IMR-90 (cell line): ENCODE measurements at regions not wholly inside any gene's neighbourhood (a gene's known extent, or its start where the extent isn't known, plus 50 kb on each side); places are given as distances from the start of the nearest gene placed in this dataset.

Experiments
- ATAC-seq: fragments of 200-7000 bp; cut with Tn5 transposase; 2 replicates; pipeline ENCODE4 v1.9.1; 2020; ENCODE audit warnings: low read depth, mild to moderate bottlenecking, moderate library complexity
- BruUV-seq: library from RNA; stranded (reverse); fragments of 400-500 nt; replicated peaks from 2 replicates; lab custom pipeline; 2021; lab: Mats Ljungman, UMichigan
- CTCF ChIA-PET: fragments of 300-600 bp; formaldehyde crosslinking; extraction: SDS; loops from one replicate; lab custom pipeline; 2021; ENCODE audit warnings: antibody characterized with exemption; lab: Yijun Ruan, JAX
- POLR2A ChIA-PET: fragments of 300-600 bp; sonication (Branson Sonifier 250); formaldehyde crosslinking; loops from one replicate; lab custom pipeline; 2022; ENCODE audit warnings: antibody characterized with exemption; ENCODE audit not compliant: unreplicated experiment; lab: Charles Lee
- DNase-seq: peaks from one replicate; pipeline ENCODE4 v3.0.0; 2013
- H2AFZ ChIP-seq: replicated peaks from 2 replicates; pipeline ENCODE3; 2013; ENCODE audit warnings: low read length, mild to moderate bottlenecking; ENCODE audit not compliant: poor library complexity
- H2AK5ac ChIP-seq: 2 replicates; pipeline ENCODE4 v1.6.1; 2013; ENCODE audit warnings: low read depth, low read length, inconsistent platforms
- H2AK9ac ChIP-seq: replicated peaks from 2 replicates; pipeline ENCODE3; 2013; ENCODE audit warnings: mild to moderate bottlenecking, low read depth, low read length, moderate library complexity; ENCODE audit not compliant: poor library complexity
- H2BK120ac ChIP-seq: 2 replicates; pipeline ENCODE4 v1.6.1; 2013; ENCODE audit warnings: low read depth, low read length, inconsistent platforms
- H2BK15ac ChIP-seq: 3 replicates; pipeline ENCODE4 v1.6.1; 2013; ENCODE audit warnings: low read depth, low read length, inconsistent platforms
- H2BK20ac ChIP-seq: 2 replicates; pipeline ENCODE4 v1.6.1; 2013; ENCODE audit warnings: low read depth, mild to moderate bottlenecking, inconsistent platforms, low read length, moderate library complexity
- H2BK5ac ChIP-seq: 2 replicates; pipeline ENCODE4 v1.6.1; 2013; ENCODE audit warnings: mild to moderate bottlenecking, low read depth, low read length, inconsistent platforms; ENCODE audit not compliant: poor library complexity, severe bottlenecking
- H3K14ac ChIP-seq: replicated peaks from 2 replicates; pipeline ENCODE4 v1.6.1; 2013; ENCODE audit warnings: low read depth, low read length, inconsistent platforms
- H3K18ac ChIP-seq: 2 replicates; pipeline ENCODE4 v1.6.1; 2013; ENCODE audit warnings: low read depth, low read length, control low read depth
- H3K23ac ChIP-seq: 2 replicates; pipeline ENCODE4 v1.6.1; 2013; ENCODE audit warnings: low read depth, low read length, inconsistent platforms
- H3K27ac ChIP-seq: 2 replicates; pipeline ENCODE4 v1.5.1; 2013; ENCODE audit warnings: mild to moderate bottlenecking, control low read depth, low read length; ENCODE audit not compliant: insufficient read depth
- H3K27me3 ChIP-seq: 2 replicates; pipeline ENCODE4 v1.6.1; 2013; ENCODE audit warnings: low read length; ENCODE audit not compliant: control insufficient read depth, insufficient read depth
- H3K36me3 ChIP-seq: 2 replicates; pipeline ENCODE4 v1.6.1; 2013; ENCODE audit warnings: low read length, mixed read lengths; ENCODE audit not compliant: control insufficient read depth, insufficient read depth
- H3K4ac ChIP-seq: 2 replicates; pipeline ENCODE4 v1.6.1; 2013; ENCODE audit warnings: low read depth, low read length, inconsistent platforms
- H3K4me1 ChIP-seq: 2 replicates; pipeline ENCODE4 v1.6.1; 2013; ENCODE audit warnings: low read length, mixed read lengths; ENCODE audit not compliant: control insufficient read depth, insufficient read depth
- H3K4me2 ChIP-seq: 2 replicates; pipeline ENCODE4 v1.6.1; 2013; ENCODE audit warnings: low read depth, mild to moderate bottlenecking, control low read depth, low read length, moderate library complexity
- H3K4me3 ChIP-seq: 2 replicates; pipeline ENCODE4 v1.5.1; 2013; ENCODE audit warnings: low read depth, mild to moderate bottlenecking, control low read depth, low read length, moderate library complexity; ENCODE audit not compliant: insufficient read depth
- H3K56ac ChIP-seq: 2 replicates; pipeline ENCODE4 v1.6.1; 2013; ENCODE audit warnings: low read length, inconsistent platforms; ENCODE audit not compliant: insufficient read depth; ENCODE audit errors: extremely low read depth
- H3K79me1 ChIP-seq, 2 experiments: 2 replicates each; pipeline ENCODE4 v1.6.1; 2013; ENCODE audit warnings: low read length in 2 of 2, inconsistent platforms in 1 of 2, low read depth in 1 of 2
- H3K9ac ChIP-seq: 2 replicates; pipeline ENCODE4 v1.6.1; 2013; ENCODE audit warnings: low read depth, low read length, control low read depth
- H3K9me1 ChIP-seq: 2 replicates; pipeline ENCODE4 v1.6.1; 2013; ENCODE audit warnings: low read length, inconsistent platforms; ENCODE audit not compliant: insufficient read depth
- H3K9me3 ChIP-seq: 2 replicates; pipeline ENCODE4 v1.6.1; 2013; ENCODE audit warnings: low read length; ENCODE audit not compliant: control insufficient read depth, insufficient read depth
- H4K20me1 ChIP-seq: 2 replicates; pipeline ENCODE4 v1.6.1; 2013; ENCODE audit warnings: low read length, inconsistent platforms; ENCODE audit not compliant: insufficient read depth
- H4K5ac ChIP-seq: 2 replicates; pipeline ENCODE4 v1.6.1; 2013; ENCODE audit warnings: mild to moderate bottlenecking, low read depth, low read length, control low read depth
- H4K8ac ChIP-seq, 2 experiments: 2 replicates each; pipeline ENCODE4 v1.6.1; 2013; ENCODE audit warnings: low read depth in 2 of 2, low read length in 2 of 2, control low read depth in 1 of 2, inconsistent platforms in 1 of 2
- H4K91ac ChIP-seq: 2 replicates; pipeline ENCODE4 v1.6.1; 2013; ENCODE audit warnings: low read depth, low read length, inconsistent platforms; ENCODE audit not compliant: insufficient read depth
- BHLHE40 ChIP-seq: fragments of 150-350 bp; IDR thresholded peaks from 2 replicates; pipeline ENCODE4 v1.6.1; 2016; ENCODE audit warnings: mild to moderate bottlenecking, low read depth, low read length
- CEBPB ChIP-seq: IDR thresholded peaks from 2 replicates; pipeline ENCODE4 v1.6.1; 2012; ENCODE audit warnings: low read depth, low read length, improper control_type of control experiment
- CHD1 ChIP-seq: IDR thresholded peaks from 2 replicates; pipeline ENCODE4 v1.6.1; 2012; ENCODE audit warnings: low read depth, low read length, improper control_type of control experiment
- ELK1 ChIP-seq: fragments of 150-350 bp; IDR thresholded peaks from 2 replicates; pipeline ENCODE4 v1.6.1; 2016; ENCODE audit warnings: low read depth, mild to moderate bottlenecking, low read length, moderate library complexity, borderline replicate concordance
- FOS ChIP-seq: fragments of 150-350 bp; IDR thresholded peaks from 2 replicates; pipeline ENCODE4 v1.6.1; 2016; ENCODE audit warnings: low read depth, low read length
- MAFK ChIP-seq: IDR thresholded peaks from 2 replicates; pipeline ENCODE4 v1.6.1; 2012; ENCODE audit warnings: low read depth, low read length, improper control_type of control experiment
- MAZ ChIP-seq: IDR thresholded peaks from 2 replicates; pipeline ENCODE4 v1.6.1; 2012; ENCODE audit warnings: low read depth, mild to moderate bottlenecking, low read length, improper control_type of control experiment, moderate library complexity, borderline replicate concordance
- MXI1 ChIP-seq: IDR thresholded peaks from 2 replicates; pipeline ENCODE4 v1.6.1; 2012; ENCODE audit warnings: low read depth, mild to moderate bottlenecking, low read length, moderate library complexity, borderline replicate concordance
- NFE2L2 ChIP-seq: fragments of 150-350 bp; IDR thresholded peaks from 2 replicates; pipeline ENCODE4 v1.6.1; 2016; ENCODE audit warnings: low read depth, mild to moderate bottlenecking, low read length
- POLR2A ChIP-seq: IDR thresholded peaks from 2 replicates; pipeline ENCODE4 v1.6.1; 2012; ENCODE audit warnings: mild to moderate bottlenecking, low read depth, low read length
- RAD21 ChIP-seq: IDR thresholded peaks from 2 replicates; pipeline ENCODE4 v1.6.1; 2012; ENCODE audit warnings: low read length, improper control_type of control experiment
- RCOR1 ChIP-seq: IDR thresholded peaks from 2 replicates; pipeline ENCODE4 v1.6.1; 2012; ENCODE audit warnings: mild to moderate bottlenecking, low read length, improper control_type of control experiment; ENCODE audit not compliant: insufficient replicate concordance
- RFX5 ChIP-seq: IDR thresholded peaks from 2 replicates; pipeline ENCODE4 v1.8.0; 2012; ENCODE audit warnings: low read depth, mild to moderate bottlenecking, low read length, moderate library complexity
- SMC3 ChIP-seq: fragments of 150-350 bp; IDR thresholded peaks from 2 replicates; pipeline ENCODE4 v1.6.1; 2016; ENCODE audit warnings: low read depth, mild to moderate bottlenecking, antibody characterized with exemption, low read length, moderate library complexity
- WGBS, 2 experiments: methylation state at CpG; one replicate each; pipeline versions ENCODE4 v1.1.5 to v1.1.7; 2013; ENCODE audit warnings: missing lambda C conversion rate in 2 of 2; ENCODE audit not compliant: insufficient read length in 1 of 2; ENCODE audit errors: extremely low coverage in 2 of 2; 5-methylcytosine and 5-hydroxymethylcytosine counted together
- dilution Hi-C: fragments of 300-500 bp; cut with HindIII; formaldehyde crosslinking; loops from one replicate; pipeline ENCODE4 v1.14.3; 2018; ENCODE audit warnings: low sequenced_read_pairs; ENCODE audit not compliant: unreplicated experiment
- in situ Hi-C: fragments of 300-500 bp; cut with MboI; formaldehyde crosslinking; loops from 3 replicates; pipeline ENCODE4 v1.14.3; 2019; ENCODE audit warnings: low sequenced_read_pairs, inconsistent platforms, mixed read lengths
- intact Hi-C: fragments of 100-400 bp; cut with micrococcal nuclease; formaldehyde crosslinking; loops from 2 replicates; pipeline ENCODE4 v1.10.0; 2022
- TF ChIP-seq, protein P1 (sequence below): conservative IDR thresholded peaks from 2 replicates; pipeline ENCODE4 v1.5.1; 2012; ENCODE audit warnings: mild to moderate bottlenecking, low read depth, low read length, improper control_type of control experiment
- TF ChIP-seq, protein P2 (sequence below): fragments of 150-350 bp; IDR thresholded peaks from 2 replicates; pipeline ENCODE4 v1.6.1; 2017; ENCODE audit warnings: mild to moderate bottlenecking, antibody characterized with exemption, low read length, low read depth

DNA sequence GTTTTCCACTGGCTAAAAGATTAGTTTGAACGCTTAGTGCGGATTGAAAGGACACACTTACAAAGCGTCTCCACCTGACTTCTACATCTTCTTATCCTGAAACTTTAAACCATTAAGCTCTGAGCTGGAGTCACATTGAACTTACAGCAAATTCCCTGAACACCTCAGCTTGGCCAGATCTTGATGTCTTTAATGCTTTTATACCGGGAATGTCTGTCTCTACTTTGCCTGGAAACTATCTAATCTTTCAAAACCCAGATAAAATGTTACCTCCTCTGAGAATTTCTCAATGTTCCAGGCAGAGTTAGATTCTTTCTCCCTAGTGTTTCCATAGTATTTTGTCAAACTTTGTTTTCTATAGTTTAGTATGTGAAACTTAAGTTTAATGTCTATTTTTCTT lies 179.9 kb downstream of the DTHD1 start:
- Histone ChIP-seq H2BK5ac (no peak overlapping the region), H3K27ac (no peak overlapping the region), H2BK20ac (no peak overlapping the region), H3K9me3 (0 out of 2 replicates have a peak, but pooled peaks cover 2% of the 10 kb centered on the region), H3K23ac (no peak overlapping the region), H4K91ac (no peak overlapping the region), H2BK120ac (no peak overlapping the region), H3K4me3 (no peak overlapping the region), H2AK9ac (no peak overlapping the region), H3K79me1 (no peaks in the 10 kb centered on the region), H2AK5ac (no peak overlapping the region), H3K4me1 (no peaks in the 10 kb centered on the region), H4K8ac (no peak overlapping the region), H3K9me1 (no peaks in the 10 kb centered on the region), H3K4me2 (no peak overlapping the region), H3K9ac (no peak overlapping the region), H3K27me3 (no peaks in the 10 kb centered on the region), H3K4ac (no peak overlapping the region), H3K56ac (no peak overlapping the region), H3K36me3 (no peaks in the 10 kb centered on the region), H4K5ac (no peak overlapping the region), H4K20me1 (no peaks in the 10 kb centered on the region), H3K18ac (no peak overlapping the region), H2BK15ac (no peak overlapping the region), H3K14ac (no peak overlapping the region), H2AFZ (no peak overlapping the region)
- ChIA-PET CTCF (no interaction called here), POLR2A (no interaction called here)
- intact Hi-C loops (no loop called here), dilution Hi-C loops (no loop called here), in situ Hi-C loops (no loop called here)
- TF ChIP-seq RCOR1 (no peak), CHD1 (no peak), MXI1 (no peak), NFE2L2 (no peak), POLR2A (no peak), MAZ (no peak), ELK1 (no peak), BHLHE40 (no peak), RAD21 (no peak), RFX5 (no peak), FOS (no peak), SMC3 (no peak), MAFK (no peak), CEBPB (no peak)
- TF ChIP-seq, protein P1, sequence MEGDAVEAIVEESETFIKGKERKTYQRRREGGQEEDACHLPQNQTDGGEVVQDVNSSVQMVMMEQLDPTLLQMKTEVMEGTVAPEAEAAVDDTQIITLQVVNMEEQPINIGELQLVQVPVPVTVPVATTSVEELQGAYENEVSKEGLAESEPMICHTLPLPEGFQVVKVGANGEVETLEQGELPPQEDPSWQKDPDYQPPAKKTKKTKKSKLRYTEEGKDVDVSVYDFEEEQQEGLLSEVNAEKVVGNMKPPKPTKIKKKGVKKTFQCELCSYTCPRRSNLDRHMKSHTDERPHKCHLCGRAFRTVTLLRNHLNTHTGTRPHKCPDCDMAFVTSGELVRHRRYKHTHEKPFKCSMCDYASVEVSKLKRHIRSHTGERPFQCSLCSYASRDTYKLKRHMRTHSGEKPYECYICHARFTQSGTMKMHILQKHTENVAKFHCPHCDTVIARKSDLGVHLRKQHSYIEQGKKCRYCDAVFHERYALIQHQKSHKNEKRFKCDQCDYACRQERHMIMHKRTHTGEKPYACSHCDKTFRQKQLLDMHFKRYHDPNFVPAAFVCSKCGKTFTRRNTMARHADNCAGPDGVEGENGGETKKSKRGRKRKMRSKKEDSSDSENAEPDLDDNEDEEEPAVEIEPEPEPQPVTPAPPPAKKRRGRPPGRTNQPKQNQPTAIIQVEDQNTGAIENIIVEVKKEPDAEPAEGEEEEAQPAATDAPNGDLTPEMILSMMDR, result no peak
- TF ChIP-seq, protein P2, sequence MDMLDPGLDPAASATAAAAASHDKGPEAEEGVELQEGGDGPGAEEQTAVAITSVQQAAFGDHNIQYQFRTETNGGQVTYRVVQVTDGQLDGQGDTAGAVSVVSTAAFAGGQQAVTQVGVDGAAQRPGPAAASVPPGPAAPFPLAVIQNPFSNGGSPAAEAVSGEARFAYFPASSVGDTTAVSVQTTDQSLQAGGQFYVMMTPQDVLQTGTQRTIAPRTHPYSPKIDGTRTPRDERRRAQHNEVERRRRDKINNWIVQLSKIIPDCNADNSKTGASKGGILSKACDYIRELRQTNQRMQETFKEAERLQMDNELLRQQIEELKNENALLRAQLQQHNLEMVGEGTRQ, result no peak
- DNase-seq (no peak), ATAC-seq (no peak)
- BruUV-seq, result no TSS peak
- no CpG with 5 or more reads among the region's 4 CpGs for WGBS, 2 experiments
